Psoas muscle (tissue), 7 donors: ENCODE measurements at regions not wholly inside any gene's neighbourhood (a gene's known extent, or its start where the extent isn't known, plus 50 kb on each side); places are given as distances from the start of the nearest gene placed in this dataset.
A peak's percentile ranks its signal among the peaks of the same experiment; 100 is the strongest.

Source experiments
- ATAC-seq, 4 donors: fragments of 200-7000 bp; cut with Tn5 transposase; one replicate each; pipeline ENCODE4 v1.9.1; 2020; ENCODE audit warnings: moderate library complexity in 3 of 4, mild to moderate bottlenecking in 2 of 4
- DNase-seq, 2 donors: peaks; one replicate each; pipeline ENCODE4 v3.0.0-alpha.2; 2020
- H3K27ac ChIP-seq: fragments of 200-600 bp; one replicate; pipeline ENCODE4 v1.8.0; 2022
- H3K27me3 ChIP-seq, 3 donors: fragments of 200-600 bp in 1 of 3; one replicate each; pipeline versions ENCODE4 v1.6.1 to v1.8.0; 2013 to 2022; ENCODE audit warnings: low read length in 2 of 3, mild to moderate bottlenecking in 2 of 3, moderate library complexity in 1 of 3; ENCODE audit not compliant: insufficient read depth in 3 of 3
- H3K36me3 ChIP-seq, 2 donors: fragments of 200-600 bp in 1 of 2; one replicate each; pipeline versions ENCODE4 v1.6.1 to v1.8.0; 2013 to 2022; ENCODE audit warnings: low read depth in 1 of 2, mild to moderate bottlenecking in 1 of 2, moderate library complexity in 1 of 2; ENCODE audit not compliant: insufficient read depth in 1 of 2
- H3K4me1 ChIP-seq: fragments of 200-600 bp; one replicate; pipeline ENCODE4 v1.8.0; 2022
- H3K4me3 ChIP-seq: fragments of 200-600 bp; one replicate; pipeline ENCODE4 v1.8.0; 2022; ENCODE audit warnings: mild to moderate bottlenecking
- H3K9me3 ChIP-seq: fragments of 200-600 bp; one replicate; pipeline ENCODE4 v1.8.0; 2022
- CTCF ChIP-seq: fragments of 200-600 bp; IDR thresholded peaks from one replicate; pipeline ENCODE4 v1.8.0; 2022; ENCODE audit warnings: antibody characterized with exemption
- WGBS, 3 donors: extraction: QIAGEN DNeasy Blood & Tissue Kit; methylation state at CpG; one replicate each; pipeline versions ENCODE4 v1.1.6 to v1.1.7; 2013; 5-methylcytosine and 5-hydroxymethylcytosine counted together
- intact Hi-C, 2 donors: fragments of 100-400 bp; cut with DNase I; formaldehyde crosslinking; loops; one replicate each; pipeline versions ENCODE4 v1.11.0 to v1.14.2; 2022
- donor health status: healthy with polysubstance abuse.
- donor health status: DM: no; HTN: no; CAD: no; lungs with moderate emphysema.
- donor health status: Bipolar disorder and iron deficiency.
- donor health status: healthy.
- donor health status: DM: yes; HTN: yes; CAD: no.
- donor health status: DM: no; HTN: no; CAD: no.
- donor health status: DM: yes; HTN: yes; CAD: no.

DNA sequence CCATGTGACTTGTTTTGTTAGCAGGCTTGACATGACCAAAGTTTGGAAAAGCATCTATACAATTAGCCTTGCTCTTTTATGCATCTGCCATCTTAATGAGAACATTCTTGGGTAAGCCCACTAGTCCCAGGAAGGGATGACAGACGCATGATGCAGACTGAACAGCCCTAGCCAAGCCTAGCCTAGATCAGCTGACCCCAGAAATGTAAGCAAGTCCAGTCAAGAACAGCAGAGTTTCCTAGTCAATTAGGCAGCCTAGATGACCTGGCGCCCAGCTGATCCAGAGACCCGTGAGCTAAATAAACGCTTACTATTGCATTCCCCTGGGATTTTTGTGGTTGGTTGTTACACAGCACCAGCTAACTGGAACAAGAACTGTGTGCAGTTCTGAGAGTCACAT is 457.9 kb downstream of the BCOR start:
- H3K36me3 ChIP-seq, result no peaks in the 10 kb centered on the region
- DNase-seq, result no peak
- no peaks in the 10 kb centered on the region for H3K4me1 ChIP-seq
- H3K27ac ChIP-seq, result no peak overlapping the region
- TF ChIP-seq CTCF, result no peak
- WGBS, 3 donors, result 81 to 100% (median 94%) methylated on average over 4 of the region's 4 CpGs
- no peak for ATAC-seq
- H3K4me3 ChIP-seq, result no peak overlapping the region
- H3K9me3 ChIP-seq, result no peaks in the 10 kb centered on the region
- intact Hi-C loops, result no loop called here
- H3K27me3 ChIP-seq, result peaks cover 0 to 12% (median 0%) of the 10 kb centered on the region in 3 donors

- H3K27me3 ChIP-seq, result peaks cover 0 to 12% (median 0%) of the 10 kb centered on the region in 3 donors
- DNase-seq (no peak), ATAC-seq (no peak)
- intact Hi-C loops, result no loop called here
- no peaks in the 10 kb centered on the region for H3K36me3 ChIP-seq
- H3K4me3 ChIP-seq, result no peak overlapping the region
- no peak for TF ChIP-seq CTCF
- H3K9me3 ChIP-seq, result no peaks in the 10 kb centered on the region
- 78 to 100% (median 92%) methylated on average over 2 of the region's 2 CpGs for WGBS, 3 donors
- no peak overlapping the region for H3K27ac ChIP-seq
- no peaks in the 10 kb centered on the region for H3K4me1 ChIP-seq
Measured at GRCh38 chrX:39640866-39641265, 456.9 kb downstream of the BCOR start.

DNA sequence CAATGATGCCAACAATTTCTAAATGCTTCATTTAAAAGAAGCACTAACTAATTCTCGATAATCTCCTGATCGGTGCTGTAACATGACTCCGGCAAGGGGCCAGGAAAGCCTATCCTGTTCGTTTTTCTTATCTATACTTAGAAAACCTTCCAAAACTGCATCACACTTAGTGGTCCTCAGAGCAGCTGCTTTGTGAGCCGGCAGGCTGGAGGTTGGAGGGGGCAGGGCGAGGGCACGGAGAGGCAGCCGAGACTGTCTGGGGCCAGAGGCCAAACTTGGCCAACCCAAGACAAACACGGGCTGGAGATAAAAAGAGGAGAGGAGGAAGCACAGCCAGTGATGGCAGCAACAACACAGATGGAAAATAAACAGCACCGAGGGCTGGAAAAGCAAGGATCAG is 455.7 kb downstream of the BCOR start:
- Histone ChIP-seq H3K4me1 (no peaks in the 10 kb centered on the region), H3K27ac (no peak overlapping the region), H3K9me3 (no peaks in the 10 kb centered on the region), H3K36me3 (no peaks in the 10 kb centered on the region), H3K27me3 (peaks cover 0 to 12% (median 0%) of the 10 kb centered on the region in 3 donors), H3K4me3 (no peak overlapping the region)
- DNase-seq (no peak), ATAC-seq (no peak)
- TF ChIP-seq CTCF, result no peak
- intact Hi-C loops, result no loop called here
- WGBS, 3 donors, result 15 to 32% (median 18%) methylated on average over 10 of the region's 10 CpGs

GRCh38 chrX:39643550-39643949 is 454.2 kb downstream of the BCOR start:
- Histone ChIP-seq H3K27ac (no peak overlapping the region), H3K9me3 (no peaks in the 10 kb centered on the region), H3K36me3 (no peaks in the 10 kb centered on the region), H3K27me3 (peaks cover 0 to 12% (median 0%) of the 10 kb centered on the region in 3 donors), H3K4me1 (no peaks in the 10 kb centered on the region), H3K4me3 (no peak overlapping the region)
- no peak for DNase-seq
- ATAC-seq, result no peak
- TF ChIP-seq CTCF, result no peak
- WGBS, 3 donors, result 72 to 96% (median 95%) methylated on average over 3 of the region's 3 CpGs
- intact Hi-C loops, result no loop called here

DNA sequence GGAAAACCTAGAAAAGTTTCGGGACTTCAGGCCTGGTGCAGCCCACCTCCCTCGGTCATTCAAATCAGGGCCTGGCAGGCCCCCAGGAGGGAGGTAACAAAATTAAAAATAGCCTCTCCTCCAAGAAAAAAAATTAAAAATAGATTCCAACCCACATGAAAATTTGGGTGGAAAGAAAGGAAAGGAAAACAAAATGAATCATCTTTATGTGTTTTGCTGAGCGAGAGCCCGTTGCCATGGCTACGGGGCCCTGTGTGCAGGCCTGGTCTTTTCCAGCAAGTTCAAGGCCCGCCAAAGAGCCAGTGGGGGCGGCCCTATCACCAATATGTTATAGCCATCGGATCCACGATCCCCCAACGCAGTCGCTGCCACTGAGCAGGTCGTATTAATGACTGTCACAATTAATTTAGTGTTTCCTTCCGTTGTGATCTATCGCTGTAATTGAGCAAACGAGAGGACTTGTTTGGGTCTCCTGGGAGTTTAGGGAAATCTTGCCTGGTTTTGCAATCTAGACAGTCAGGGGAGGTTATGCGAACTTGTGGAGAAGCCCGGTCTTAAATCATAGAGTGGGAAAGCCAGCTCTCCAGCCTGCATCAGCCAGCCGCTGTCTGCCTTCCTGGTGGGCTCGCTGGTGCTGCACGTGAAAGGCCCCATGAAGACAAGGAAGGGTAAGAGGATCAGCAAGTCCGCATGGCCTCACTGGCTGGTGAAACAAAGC is 452.4 kb downstream of the BCOR start:
- Histone ChIP-seq H3K27me3 (peaks cover 0 to 12% (median 0%) of the 10 kb centered on the region in 3 donors), H3K4me1 (no peaks in the 10 kb centered on the region), H3K36me3 (no peaks in the 10 kb centered on the region), H3K9me3 (no peaks in the 10 kb centered on the region), H3K27ac (peak overlapping the region; percentile 61), H3K4me3 (no peak overlapping the region)
- intact Hi-C loops, result no loop called here
- DNase-seq, result peak; percentile 68 to 81
- WGBS, 3 donors, result 48 to 69% (median 60%) methylated on average over 20 to 21 of the region's 21 CpGs
- ATAC-seq, result peak in 2 of 4 donors; percentile 27 to 54
- TF ChIP-seq CTCF, result no peak
